GM23338 (cell line): ENCODE measurements at regions not wholly inside any gene's neighbourhood (a gene's known extent, or its start where the extent isn't known, plus 50 kb on each side); places are given as distances from the start of the nearest gene placed in this dataset.

Experiments
- ATAC-seq: fragments of 200-7000 bp; cut with Tn5 transposase; 3 replicates; pipeline ENCODE4 v1.9.1; 2020
- DNase-seq: peaks from one replicate; pipeline ENCODE4 v3.0.0-alpha.2; 2015; ENCODE audit warnings: low spot score
- H2AFZ ChIP-seq: fragments of 200-600 bp; sonication (generic); 2 replicates; pipeline ENCODE4 v1.8.0; 2016; ENCODE audit warnings: antibody characterized with exemption, mild to moderate bottlenecking, moderate library complexity
- H3F3A ChIP-seq: fragments of 200-600 bp; sonication (generic); replicated peaks from 2 replicates; pipeline ENCODE4 v1.8.0; 2017; ENCODE audit warnings: antibody characterized with exemption, mixed run types, low read depth
- H3K27ac ChIP-seq: fragments of 200-600 bp; sonication (generic); 2 replicates; pipeline ENCODE4 v1.6.1; 2016; ENCODE audit warnings: low read depth
- H3K27me3 ChIP-seq: fragments of 200-600 bp; sonication (generic); 2 replicates; pipeline ENCODE4 v1.8.0; 2016; ENCODE audit warnings: mild to moderate bottlenecking, mixed run types, moderate library complexity; ENCODE audit not compliant: insufficient read depth
- H3K36me3 ChIP-seq: fragments of 200-600 bp; sonication (generic); 2 replicates; pipeline ENCODE4 v1.8.0; 2016; ENCODE audit warnings: mild to moderate bottlenecking; ENCODE audit not compliant: insufficient read depth
- H3K4me1 ChIP-seq: fragments of 200-600 bp; sonication (generic); 2 replicates; pipeline ENCODE4 v1.8.0; 2016; ENCODE audit warnings: mild to moderate bottlenecking, moderate library complexity; ENCODE audit not compliant: insufficient read depth
- H3K4me2 ChIP-seq: fragments of 200-600 bp; sonication (generic); 2 replicates; pipeline ENCODE4 v1.7.1; 2017; ENCODE audit warnings: mixed run types
- H3K4me3 ChIP-seq: fragments of 200-600 bp; sonication (generic); 2 replicates; pipeline ENCODE4 v1.6.1; 2016; ENCODE audit warnings: mixed run types
- H3K79me2 ChIP-seq: fragments of 200-600 bp; sonication (generic); replicated peaks from 2 replicates; pipeline ENCODE4 v1.8.0; 2017; ENCODE audit warnings: mild to moderate bottlenecking; ENCODE audit not compliant: insufficient read depth
- H3K9me2 ChIP-seq: fragments of 200-600 bp; sonication (generic); 2 replicates; pipeline ENCODE4 v1.8.0; 2017; ENCODE audit not compliant: insufficient read depth
- H4K20me1 ChIP-seq: fragments of 200-600 bp; sonication (generic); replicated peaks from 2 replicates; pipeline ENCODE4 v1.8.0; 2017; ENCODE audit warnings: mild to moderate bottlenecking; ENCODE audit not compliant: insufficient read depth
- H3K27ac Mint-ChIP-seq: 2 replicates; pipeline ENCODE4 v1.8.0; 2020; ENCODE audit warnings: inconsistent platforms, mild to moderate bottlenecking, moderate library complexity, mixed read lengths
- H3K27me3 Mint-ChIP-seq: 3 replicates; pipeline ENCODE4 v1.8.0; 2022; ENCODE audit warnings: low read depth, mild to moderate bottlenecking, moderate library complexity, mixed read lengths, inconsistent platforms; ENCODE audit not compliant: insufficient read depth, poor library complexity
- H3K36me3 Mint-ChIP-seq: 3 replicates; pipeline ENCODE4 v1.8.0; 2021; ENCODE audit warnings: low read depth, mild to moderate bottlenecking, inconsistent platforms, moderate library complexity, mixed read lengths
- H3K4me1 Mint-ChIP-seq: 3 replicates; pipeline ENCODE4 v1.8.0; 2020; ENCODE audit warnings: mild to moderate bottlenecking, inconsistent platforms, mixed read lengths
- H3K4me3 Mint-ChIP-seq: 3 replicates; pipeline ENCODE4 v1.8.0; 2021; ENCODE audit warnings: moderate library complexity, mild to moderate bottlenecking, inconsistent platforms, mixed read lengths
- H3K9me3 Mint-ChIP-seq: 3 replicates; pipeline ENCODE4 v1.8.0; 2020; ENCODE audit warnings: moderate library complexity, mild to moderate bottlenecking, inconsistent platforms, mixed read lengths
- CREB1 ChIP-seq: fragments of 250-450 bp; sonication (Bioruptor Pico); IDR thresholded peaks from 2 replicates; pipeline ENCODE4 v1.5.0; 2020; ENCODE audit warnings: low read depth, mild to moderate bottlenecking, moderate library complexity
- EZH2 ChIP-seq: fragments of 200-600 bp; sonication (generic); IDR thresholded peaks from one replicate; pipeline ENCODE4 v1.8.0; 2017; ENCODE audit warnings: antibody characterized with exemption, mild to moderate bottlenecking, low read depth; ENCODE audit not compliant: unreplicated experiment
- JUNB ChIP-seq: IDR thresholded peaks from one replicate; pipeline ENCODE4 v1.6.1; 2016; ENCODE audit warnings: antibody characterized with exemption; ENCODE audit not compliant: unreplicated experiment
- NANOG ChIP-seq: IDR thresholded peaks from 2 replicates; pipeline ENCODE4 v1.6.1; 2016; ENCODE audit warnings: antibody characterized with exemption, borderline replicate concordance
- POLR2AphosphoS5 ChIP-seq: IDR thresholded peaks from 2 replicates; pipeline ENCODE4 v1.6.1; 2016; ENCODE audit warnings: antibody characterized with exemption, low read depth
- REST ChIP-seq: IDR thresholded peaks from one replicate; pipeline ENCODE4 v1.6.1; 2018; ENCODE audit warnings: antibody characterized with exemption; ENCODE audit not compliant: unreplicated experiment
- STAT1 ChIP-seq: IDR thresholded peaks from one replicate; pipeline ENCODE4 v1.6.1; 2016; ENCODE audit warnings: antibody characterized with exemption; ENCODE audit not compliant: unreplicated experiment
- ZNF114 ChIP-seq: fragments of 250-450 bp; sonication (Bioruptor Pico); IDR thresholded peaks from 2 replicates; pipeline ENCODE4 v1.5.0; 2020; ENCODE audit warnings: mild to moderate bottlenecking, moderate library complexity
- ZNF462 ChIP-seq: fragments of 250-450 bp; sonication (Bioruptor Pico); IDR thresholded peaks from 2 replicates; pipeline ENCODE4 v1.5.0; 2020; ENCODE audit warnings: mild to moderate bottlenecking, moderate library complexity

DNA sequence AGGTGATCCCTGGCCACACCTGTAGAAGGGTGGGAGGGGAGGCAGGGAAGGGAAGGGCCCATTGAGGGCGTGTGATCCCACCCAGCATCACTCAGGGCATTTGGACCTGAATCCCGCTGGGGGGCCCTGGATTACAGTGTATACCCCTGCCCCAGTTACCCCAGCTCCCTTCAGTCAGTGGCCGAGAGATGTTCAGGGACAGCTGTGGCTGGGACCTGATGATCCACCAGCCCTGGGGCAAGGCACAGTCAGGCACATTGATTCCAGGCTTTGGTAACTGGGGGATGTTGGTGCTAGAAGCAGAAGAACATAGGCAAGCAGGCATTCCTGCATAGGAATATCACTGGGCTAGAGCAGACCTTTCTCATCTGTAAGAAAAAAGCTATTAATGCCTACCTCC is 170.3 kb downstream of the FOXL1 start (continued):
- TF ChIP-seq JUNB (no peak), ZNF462 (no peak), NANOG (no peak), CREB1 (no peak), EZH2 (no peak), ZNF114 (CRISPR knock-in tag) (no peak)

- H3K27me3 ChIP-seq, result no peaks in the 10 kb centered on the region
- no peaks in the 10 kb centered on the region for H3K36me3 ChIP-seq
- no peaks in the 10 kb centered on the region for H3F3A ChIP-seq
- DNase-seq (no peak), ATAC-seq (no peak)
- H3K36me3 Mint-ChIP-seq, result no peaks in the 10 kb centered on the region
- H3K27ac Mint-ChIP-seq, result no peak overlapping the region
- no peak overlapping the region for H3K4me2 ChIP-seq
- H3K4me3 ChIP-seq, result no peak overlapping the region
- H3K79me2 ChIP-seq, result no peaks in the 10 kb centered on the region
- H3K4me1 Mint-ChIP-seq, result peaks cover 15% of the 10 kb centered on the region
- H3K27me3 Mint-ChIP-seq, result peaks cover 11% of the 10 kb centered on the region
- H3K9me3 Mint-ChIP-seq, result no peaks in the 10 kb centered on the region; the same call in 2 of the 3 replicates
- no peak overlapping the region for H3K4me3 Mint-ChIP-seq
- no peaks in the 10 kb centered on the region for H4K20me1 ChIP-seq
- no peaks in the 10 kb centered on the region for H3K9me2 ChIP-seq
- H3K27ac ChIP-seq, result no peak overlapping the region
- H3K4me1 ChIP-seq, result no peaks in the 10 kb centered on the region
- H2AFZ ChIP-seq, result no peak overlapping the region
- TF ChIP-seq STAT1, result no peak
- TF ChIP-seq REST, result no peak
- TF ChIP-seq POLR2AphosphoS5, result no peak
These were observed 173.0 kb downstream of the FOXL1 start for GRCh38 chr16:86751076-86752030.
